HL-60 (cell line): ENCODE measurements at regions not wholly inside any gene's neighbourhood (a gene's known extent, or its start where the extent isn't known, plus 50 kb on each side); places are given as distances from the start of the nearest gene placed in this dataset.

Experiments
- DNase-seq, 2 experiments: peaks; one replicate each; pipeline ENCODE4 v3.0.0-alpha.2; 2010 to 2020; ENCODE audit warnings: low read depth in 1 of 2, low spot score in 1 of 2
- H3K27ac ChIP-seq: fragments of 250-450 bp; sonication (Bioruptor Pico); replicated peaks from 2 replicates; pipeline ENCODE4 v1.5.1; 2020; ENCODE audit warnings: mild to moderate bottlenecking, moderate library complexity
- H3K27me3 ChIP-seq: fragments of 250-450 bp; sonication (Bioruptor Pico); 2 replicates; pipeline ENCODE4 v1.5.1; 2021; ENCODE audit warnings: mild to moderate bottlenecking, moderate library complexity; ENCODE audit not compliant: insufficient read depth, poor library complexity, severe bottlenecking
- H3K4me3 ChIP-seq: replicated peaks from 2 replicates; pipeline ENCODE4 v1.5.1; 2011; ENCODE audit warnings: mild to moderate bottlenecking, control low read depth, low read length; ENCODE audit not compliant: insufficient read depth
- GABPA ChIP-seq: IDR thresholded peaks from 2 replicates; pipeline ENCODE4 v1.6.1; 2012; ENCODE audit warnings: low read depth
- POLR2AphosphoS5 ChIP-seq: IDR thresholded peaks from 2 replicates; pipeline ENCODE4 v1.6.1; 2012; ENCODE audit warnings: low read depth
- REST ChIP-seq: IDR thresholded peaks from 2 replicates; pipeline ENCODE4 v1.6.1; 2012; ENCODE audit warnings: low read depth; ENCODE audit not compliant: insufficient replicate concordance
- SPI1 ChIP-seq: IDR thresholded peaks from 2 replicates; pipeline ENCODE4 v1.6.1; 2012; ENCODE audit warnings: low read depth, mild to moderate bottlenecking, borderline replicate concordance
- TF ChIP-seq, protein P1 (sequence below): IDR thresholded peaks from one replicate; pipeline ENCODE4 v1.5.1; 2011; ENCODE audit warnings: low read length, control low read depth, inconsistent platforms; ENCODE audit not compliant: insufficient read depth

GRCh38 chr16:73473713-73474112 is 425.8 kb upstream of the ZFHX3 start:
- no peaks in the 10 kb centered on the region for H3K27me3 ChIP-seq
- H3K4me3 ChIP-seq = no peak overlapping the region
- no peak overlapping the region for H3K27ac ChIP-seq
- DNase-seq = no peak
- TF ChIP-seq POLR2AphosphoS5 (no peak), GABPA (no peak), REST (no peak), SPI1 (no peak)
- TF ChIP-seq, protein P1, sequence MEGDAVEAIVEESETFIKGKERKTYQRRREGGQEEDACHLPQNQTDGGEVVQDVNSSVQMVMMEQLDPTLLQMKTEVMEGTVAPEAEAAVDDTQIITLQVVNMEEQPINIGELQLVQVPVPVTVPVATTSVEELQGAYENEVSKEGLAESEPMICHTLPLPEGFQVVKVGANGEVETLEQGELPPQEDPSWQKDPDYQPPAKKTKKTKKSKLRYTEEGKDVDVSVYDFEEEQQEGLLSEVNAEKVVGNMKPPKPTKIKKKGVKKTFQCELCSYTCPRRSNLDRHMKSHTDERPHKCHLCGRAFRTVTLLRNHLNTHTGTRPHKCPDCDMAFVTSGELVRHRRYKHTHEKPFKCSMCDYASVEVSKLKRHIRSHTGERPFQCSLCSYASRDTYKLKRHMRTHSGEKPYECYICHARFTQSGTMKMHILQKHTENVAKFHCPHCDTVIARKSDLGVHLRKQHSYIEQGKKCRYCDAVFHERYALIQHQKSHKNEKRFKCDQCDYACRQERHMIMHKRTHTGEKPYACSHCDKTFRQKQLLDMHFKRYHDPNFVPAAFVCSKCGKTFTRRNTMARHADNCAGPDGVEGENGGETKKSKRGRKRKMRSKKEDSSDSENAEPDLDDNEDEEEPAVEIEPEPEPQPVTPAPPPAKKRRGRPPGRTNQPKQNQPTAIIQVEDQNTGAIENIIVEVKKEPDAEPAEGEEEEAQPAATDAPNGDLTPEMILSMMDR = no peak

DNA sequence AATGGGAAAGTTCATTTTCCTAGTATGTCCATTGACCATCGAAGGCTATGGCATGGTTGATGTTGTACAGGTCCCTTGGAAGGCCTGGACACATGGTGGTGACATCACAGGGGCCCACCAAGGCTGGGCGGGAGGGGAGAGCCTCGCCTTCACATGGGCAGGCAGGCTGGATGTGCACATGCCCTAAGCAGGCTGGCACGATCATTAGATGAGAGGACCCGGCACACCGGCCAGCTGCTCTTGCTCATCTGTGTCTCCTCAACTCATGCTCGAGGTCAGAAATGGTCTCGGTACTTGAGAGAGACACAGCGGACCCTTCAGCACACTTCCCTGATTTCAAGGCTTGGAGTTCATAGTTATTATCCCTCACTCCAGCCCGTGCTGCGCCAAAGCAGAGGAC is 416.9 kb upstream of the ZFHX3 start:
- H3K27ac ChIP-seq = no peak overlapping the region
- TF ChIP-seq POLR2AphosphoS5 = no peak
- TF ChIP-seq, protein P1 = no peak
- no peak for TF ChIP-seq GABPA
- no peak for TF ChIP-seq REST
- TF ChIP-seq SPI1 = no peak

GRCh38 chr16:73459586-73459985 is 411.7 kb upstream of the ZFHX3 start:
- TF ChIP-seq SPI1 (no peak), POLR2AphosphoS5 (no peak), REST (no peak), GABPA (no peak)
- TF ChIP-seq, protein P1 = no peak
- Histone ChIP-seq H3K4me3 (no peak overlapping the region), H3K27me3 (peaks cover 2% of the 10 kb centered on the region), H3K27ac (no peak overlapping the region)
- DNase-seq = no peak

More for the DNA sequence above, 416.9 kb upstream of the ZFHX3 start:
- DNase-seq = no peak
- Histone ChIP-seq H3K4me3 (no peak overlapping the region), H3K27me3 (no peaks in the 10 kb centered on the region)
